ENCODE measurements at regions not wholly inside any gene's neighbourhood (a gene's known extent, or its start where the extent isn't known, plus 50 kb on each side); places are given as distances from the start of the nearest gene placed in this dataset.

- TF ChIP-seq POLR2AphosphoS5 (IDR thresholded peaks at IDR 0.05) = no peak
- no peak for TF ChIP-seq CTCF (IDR thresholded peaks at IDR 0.05)
These were observed 56.1 kb upstream of the SPTLC1 start for GRCh38 chr9:92171281-92171680.
